Neural progenitor cell (in vitro differentiated cells): ENCODE measurements at regions not wholly inside any gene's neighbourhood (a gene's known extent, or its start where the extent isn't known, plus 50 kb on each side); places are given as distances from the start of the nearest gene placed in this dataset.

Experiments used
- CTCF ChIP-seq: fragments of 200-600 bp; sonication (generic); IDR thresholded peaks from 2 replicates; pipeline ENCODE4 v1.5.1; 2017; ENCODE audit warnings: antibody characterized with exemption, mild to moderate bottlenecking
- EZH2 ChIP-seq: fragments of 200-600 bp; sonication (generic); IDR thresholded peaks from 2 replicates; pipeline ENCODE4 v1.6.1; 2017; ENCODE audit warnings: antibody characterized with exemption, mild to moderate bottlenecking, moderate library complexity
- EZH2phosphoT487 ChIP-seq: fragments of 200-600 bp; sonication (generic); IDR thresholded peaks from 2 replicates; pipeline ENCODE4 v1.6.1; 2017; ENCODE audit warnings: antibody characterized with exemption

GRCh38 chr2:125850541-125850940, 805.4 kb upstream of the GYPC start:
- TF ChIP-seq CTCF (no peak), EZH2 (no peak), EZH2phosphoT487 (no peak)
